KMS-11 (cell line): ENCODE measurements at regions not wholly inside any gene's neighbourhood (a gene's known extent, or its start where the extent isn't known, plus 50 kb on each side); places are given as distances from the start of the nearest gene placed in this dataset.

Experiments
- H2AFZ ChIP-seq: fragments of 200-600 bp; sonication (generic); 2 replicates; pipeline ENCODE4 v1.6.1; 2016; ENCODE audit warnings: antibody characterized with exemption, mixed run types, low read depth
- H3K27ac ChIP-seq: fragments of 200-600 bp; sonication (generic); 2 replicates; pipeline ENCODE4 v1.6.1; 2016; ENCODE audit warnings: mild to moderate bottlenecking, mixed run types
- H3K27me3 ChIP-seq: fragments of 200-600 bp; sonication (generic); 2 replicates; pipeline ENCODE4 v1.6.1; 2017; ENCODE audit warnings: mild to moderate bottlenecking, low read depth, mixed run types, moderate library complexity; ENCODE audit not compliant: insufficient read depth
- H3K36me3 ChIP-seq: fragments of 200-600 bp; sonication (generic); 2 replicates; pipeline ENCODE4 v1.6.1; 2017; ENCODE audit warnings: mild to moderate bottlenecking, mixed run types; ENCODE audit not compliant: insufficient read depth
- H3K4me1 ChIP-seq: fragments of 200-600 bp; sonication (generic); 2 replicates; pipeline ENCODE4 v1.6.1; 2016; ENCODE audit warnings: mild to moderate bottlenecking, low read depth, mixed run types; ENCODE audit not compliant: poor library complexity, severe bottlenecking
- H3K4me2 ChIP-seq: fragments of 200-600 bp; sonication (generic); 2 replicates; pipeline ENCODE4 v1.7.0; 2016; ENCODE audit warnings: mild to moderate bottlenecking, mixed run types
- H3K4me3 ChIP-seq: fragments of 200-600 bp; sonication (generic); IDR thresholded peaks from 2 replicates; pipeline ENCODE4 v1.6.1; 2017; ENCODE audit warnings: low read depth, low read length, mixed read lengths; ENCODE audit not compliant: insufficient read depth
- H3K79me2 ChIP-seq: fragments of 200-600 bp; sonication (generic); 2 replicates; pipeline ENCODE4 v1.6.1; 2016; ENCODE audit warnings: low read depth, mixed run types; ENCODE audit not compliant: insufficient read depth
- H3K9ac ChIP-seq: fragments of 200-600 bp; sonication (generic); 2 replicates; pipeline ENCODE4 v1.6.1; 2016; ENCODE audit warnings: mild to moderate bottlenecking, mixed run types
- H4K20me1 ChIP-seq: fragments of 200-600 bp; sonication (generic); 2 replicates; pipeline ENCODE4 v1.6.1; 2016; ENCODE audit warnings: mild to moderate bottlenecking, mixed run types; ENCODE audit not compliant: insufficient read depth
- CTCF ChIP-seq: fragments of 200-600 bp; sonication (generic); conservative IDR thresholded peaks from 2 replicates; pipeline ENCODE4 v1.6.1; 2017; ENCODE audit warnings: low read depth, mild to moderate bottlenecking, antibody characterized with exemption, low read length, moderate library complexity, mixed read lengths

- Histone ChIP-seq H3K79me2 (no peaks in the 10 kb centered on the region), H3K4me3 (no peak overlapping the region), H3K36me3 (no peaks in the 10 kb centered on the region), H3K4me2 (no peak overlapping the region), H3K4me1 (no peaks in the 10 kb centered on the region), H3K27ac (no peak overlapping the region), H4K20me1 (no peaks in the 10 kb centered on the region), H2AFZ (no peak overlapping the region), H3K9ac (no peak overlapping the region), H3K27me3 (peaks cover 33% of the 10 kb centered on the region; the same call in 1 of the 2 replicates)
- no peak for TF ChIP-seq CTCF
Observed at GRCh38 chr16:86432048-86432447, 78.3 kb upstream of the FOXF1 start.

- H3K4me1 ChIP-seq = no peaks in the 10 kb centered on the region
- no peak overlapping the region for H2AFZ ChIP-seq
- H3K27ac ChIP-seq = no peak overlapping the region
- H4K20me1 ChIP-seq = no peaks in the 10 kb centered on the region
- no peak overlapping the region for H3K9ac ChIP-seq
- H3K4me3 ChIP-seq = no peak overlapping the region
- peaks cover 34% of the 10 kb centered on the region; the same call in 1 of the 2 replicates for H3K27me3 ChIP-seq
- H3K79me2 ChIP-seq = no peaks in the 10 kb centered on the region
- H3K36me3 ChIP-seq = no peaks in the 10 kb centered on the region
- no peak for TF ChIP-seq CTCF
- H3K4me2 ChIP-seq = no peak overlapping the region
Observed at GRCh38 chr16:86432691-86433090, 77.6 kb upstream of the FOXF1 start.

GRCh38 chr16:86436466-86437185 lies 73.7 kb upstream of the FOXF1 start:
- Histone ChIP-seq H3K27me3 (peaks cover 46% of the 10 kb centered on the region), H2AFZ (no peak overlapping the region), H3K27ac (no peak overlapping the region), H3K4me3 (no peak overlapping the region), H3K4me1 (no peaks in the 10 kb centered on the region), H3K79me2 (no peaks in the 10 kb centered on the region), H4K20me1 (no peaks in the 10 kb centered on the region), H3K36me3 (no peaks in the 10 kb centered on the region), H3K9ac (no peak overlapping the region), H3K4me2 (no peak overlapping the region)
- TF ChIP-seq CTCF = no peak

- H3K4me2 ChIP-seq = no peak overlapping the region
- no peaks in the 10 kb centered on the region for H4K20me1 ChIP-seq
- H3K9ac ChIP-seq = no peak overlapping the region
- no peaks in the 10 kb centered on the region for H3K4me1 ChIP-seq
- no peaks in the 10 kb centered on the region for H3K79me2 ChIP-seq
- H3K4me3 ChIP-seq = no peak overlapping the region
- H3K27me3 ChIP-seq = peaks cover 53% of the 10 kb centered on the region
- no peak for TF ChIP-seq CTCF
- no peaks in the 10 kb centered on the region for H3K36me3 ChIP-seq
- no peak overlapping the region for H2AFZ ChIP-seq
- H3K27ac ChIP-seq = no peak overlapping the region
Observed at GRCh38 chr16:86437348-86437747, 73.0 kb upstream of the FOXF1 start.
